Coronary artery (tissue), 2 donors: ENCODE measurements at regions not wholly inside any gene's neighbourhood (a gene's known extent, or its start where the extent isn't known, plus 50 kb on each side); places are given as distances from the start of the nearest gene placed in this dataset.

Experiments used
- DNase-seq: peaks from one replicate; pipeline ENCODE4 v3.0.0-alpha.2; 2017; ENCODE audit warnings: low spot score
- H3K27ac ChIP-seq, 2 donors: fragments of 200-600 bp; sonication (generic); one replicate each; pipeline ENCODE4 v1.5.1; 2016 to 2019
- H3K4me3 ChIP-seq: fragments of 200-600 bp; sonication (generic); 2 replicates; pipeline ENCODE4 v1.5.1; 2016; ENCODE audit warnings: mild to moderate bottlenecking, moderate library complexity
- CTCF ChIP-seq: fragments of 200-600 bp; sonication (generic); IDR thresholded peaks from one replicate; pipeline ENCODE4 v1.5.1; 2019; ENCODE audit warnings: antibody characterized with exemption

DNA sequence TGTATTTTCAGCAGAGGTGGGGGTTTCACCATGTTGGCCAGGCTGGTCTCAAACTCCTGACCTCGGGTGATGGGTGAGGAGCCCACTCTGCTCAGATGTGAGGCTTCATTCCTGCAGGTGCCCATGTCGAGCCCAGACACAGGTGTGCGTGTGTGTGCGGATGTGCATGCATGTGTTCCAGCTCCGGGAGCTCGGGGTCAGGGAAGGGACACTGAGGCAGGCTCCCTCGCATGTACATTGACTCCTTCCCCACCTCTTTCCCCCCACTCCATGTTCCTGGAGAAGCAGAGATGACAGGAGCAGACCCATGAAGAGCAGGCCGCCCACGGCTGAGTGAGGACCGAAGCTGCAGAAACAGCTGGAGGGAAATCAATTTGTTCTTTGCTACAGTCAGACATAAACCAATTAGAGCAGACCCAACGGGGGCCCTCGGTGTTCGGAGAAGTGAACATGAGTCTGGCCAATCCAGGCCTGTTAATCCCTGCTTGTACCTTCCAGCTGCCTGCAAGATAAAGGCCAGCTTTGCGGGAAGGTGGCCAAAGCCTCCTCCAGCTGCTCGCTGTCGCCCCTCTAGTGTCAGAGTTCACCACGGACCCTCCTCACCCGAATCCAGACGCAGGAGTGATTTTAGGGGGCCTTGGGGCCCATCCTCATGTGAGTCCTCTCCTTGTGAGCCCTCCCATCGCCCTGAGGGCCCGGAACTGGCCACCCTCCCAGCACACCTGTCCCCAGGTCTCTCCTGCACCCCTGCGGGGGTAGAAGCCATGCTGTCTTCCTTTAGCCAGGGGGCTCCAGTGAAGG, 321.0 kb upstream of the RTL1 start:
- peak; percentile 33 for DNase-seq
- TF ChIP-seq CTCF = no peak
- Histone ChIP-seq H3K27ac (no peak overlapping the region), H3K4me3 (no peak overlapping the region)

DNA sequence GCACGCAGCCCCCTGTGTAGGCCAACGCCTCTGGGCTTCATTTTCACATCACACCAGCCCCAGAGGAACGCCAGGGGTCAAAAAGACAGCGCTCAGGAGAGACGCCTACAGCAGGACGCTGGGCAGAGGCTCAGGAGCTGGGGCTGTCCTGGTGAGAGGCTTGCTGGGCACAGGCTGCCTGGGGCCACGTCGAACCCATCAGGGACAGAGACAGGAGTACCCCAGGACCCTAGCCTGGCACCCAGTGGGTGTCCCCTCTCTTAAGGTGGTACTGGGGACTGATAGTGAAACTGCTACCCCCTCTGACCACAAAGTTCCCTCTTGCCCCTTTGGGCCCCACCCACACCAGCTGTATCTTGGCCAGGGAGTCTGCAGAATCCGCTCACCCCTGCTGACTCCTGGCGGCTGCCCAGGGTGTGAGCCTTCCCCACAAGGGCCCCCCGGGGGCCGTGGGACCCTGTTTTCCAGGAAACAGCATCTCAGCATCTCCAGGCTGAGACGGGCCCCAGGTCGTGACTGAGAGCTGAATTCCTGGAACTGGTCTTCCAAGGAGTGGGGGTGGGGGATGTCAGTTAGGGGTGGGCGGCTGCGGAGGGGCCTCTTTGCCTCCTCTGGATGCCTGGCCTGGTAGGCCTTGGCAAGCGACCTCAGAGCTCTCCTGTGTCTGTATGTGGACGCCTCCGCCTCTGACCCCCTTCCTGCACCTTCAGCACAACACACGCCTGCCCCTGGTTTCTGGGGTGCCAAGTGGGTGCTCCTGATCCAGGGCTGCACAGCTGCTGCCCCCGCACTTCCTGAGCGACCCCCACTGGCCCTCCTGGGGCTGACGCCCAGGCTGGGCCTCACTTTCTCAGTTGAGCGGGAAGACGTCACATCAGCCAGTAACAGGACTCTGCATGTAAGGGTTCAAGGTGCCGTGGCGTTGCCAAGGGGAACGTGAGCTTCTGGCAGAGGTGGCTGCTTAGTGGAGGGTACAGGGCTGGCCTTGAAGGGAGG, 321.9 kb upstream of the RTL1 start:
- H3K27ac ChIP-seq = no peak overlapping the region
- H3K4me3 ChIP-seq = no peak overlapping the region
- TF ChIP-seq CTCF = no peak
- DNase-seq = peak; percentile 63

GRCh38 chr14:101226265-101226602, 322.7 kb upstream of the RTL1 start:
- Histone ChIP-seq H3K27ac (no peak overlapping the region), H3K4me3 (no peak overlapping the region)
- no peak for TF ChIP-seq CTCF
- DNase-seq = peak; percentile 40

DNA sequence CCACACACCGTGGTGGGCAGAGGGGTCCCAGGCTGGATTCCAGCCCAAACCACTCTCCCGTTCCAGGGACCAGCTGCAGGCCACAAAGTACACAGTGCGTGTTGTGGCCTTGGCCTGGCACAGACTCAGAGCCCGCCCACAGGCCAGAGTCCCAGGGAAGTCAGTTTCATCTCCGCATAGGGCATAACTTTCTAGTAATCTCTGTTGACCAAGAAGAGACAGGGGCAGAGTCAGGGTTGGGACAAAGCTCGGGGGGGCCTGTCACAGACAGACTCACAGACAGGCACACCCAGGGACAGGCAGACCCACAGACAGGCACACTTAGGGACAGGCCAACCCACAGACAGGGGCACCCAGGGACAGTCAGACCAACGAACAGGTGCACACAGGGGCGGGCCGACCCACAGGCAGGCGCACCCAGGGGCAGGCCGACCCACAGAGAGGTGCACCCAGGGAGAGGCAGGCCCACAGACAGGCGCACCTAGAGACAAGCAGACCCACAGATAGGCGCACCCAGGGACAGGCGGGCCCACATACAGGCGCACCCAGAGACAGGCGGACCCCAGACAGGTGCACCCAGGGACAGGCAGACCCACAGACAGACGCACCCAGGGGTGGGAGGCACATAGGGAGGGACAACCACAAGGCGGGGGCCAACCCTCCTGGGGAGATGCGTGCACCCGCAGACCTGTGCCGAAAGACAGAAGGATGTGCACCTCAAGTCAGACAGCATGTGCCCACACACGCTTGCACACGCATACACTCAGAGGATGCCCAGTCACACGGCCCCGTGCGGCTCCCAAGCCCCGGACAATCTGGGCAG, 323.3 kb upstream of the RTL1 start:
- H3K27ac ChIP-seq = no peak overlapping the region
- no peak for TF ChIP-seq CTCF
- peak; percentile 71 for DNase-seq

DNA sequence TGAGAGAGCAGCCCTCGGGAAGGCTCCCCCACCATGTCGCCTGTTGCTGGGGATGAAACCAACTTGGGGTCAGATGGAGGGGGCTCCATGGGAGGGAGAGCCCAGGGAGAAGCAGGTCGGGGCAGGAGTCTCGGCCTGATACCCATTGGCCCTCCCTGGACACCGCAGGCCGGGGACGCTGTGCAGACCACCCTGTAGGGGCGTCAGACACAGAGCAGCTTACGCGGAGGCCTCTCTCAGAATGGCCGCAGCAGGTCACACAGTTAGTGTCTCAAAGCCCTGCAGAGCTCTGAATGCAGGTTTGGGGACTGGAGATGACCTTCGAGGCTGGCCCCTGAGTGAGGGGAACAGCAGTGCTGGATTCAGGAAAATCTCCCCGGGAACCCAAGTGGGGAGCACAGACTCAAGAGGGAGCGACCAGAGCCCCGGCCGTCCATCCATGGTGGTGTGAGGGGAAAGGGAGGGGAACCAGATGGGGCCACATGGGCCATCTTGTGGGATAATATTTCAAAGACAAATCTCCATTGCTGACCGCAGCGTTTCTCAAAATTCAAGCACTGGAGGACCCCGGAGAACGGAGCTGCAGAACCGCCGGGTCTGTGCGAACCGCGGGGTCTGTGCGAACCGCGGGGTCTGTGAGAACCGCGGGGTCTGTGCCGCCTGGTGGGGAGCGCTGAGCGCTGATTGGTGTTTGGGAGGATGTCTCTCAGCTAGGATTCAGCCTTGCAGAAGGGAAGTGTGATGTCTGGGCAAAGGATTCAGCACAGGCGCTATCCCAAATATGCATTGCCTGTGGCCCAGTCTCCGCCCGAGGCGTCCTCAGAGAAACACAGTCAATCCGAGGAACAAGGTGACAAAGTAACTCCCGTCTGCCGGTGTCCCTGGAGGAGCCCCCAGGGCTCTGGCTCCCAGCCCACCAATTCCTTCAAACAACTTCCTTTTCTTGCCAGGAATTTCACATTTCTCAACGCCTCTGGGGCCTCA, 324.4 kb upstream of the RTL1 start:
- Histone ChIP-seq H3K4me3 (no peak overlapping the region), H3K27ac (no peak overlapping the region)
- DNase-seq = peak; percentile 53
- no peak for TF ChIP-seq CTCF

More for the DNA sequence above, 323.3 kb upstream of the RTL1 start:
- no peak overlapping the region for H3K4me3 ChIP-seq
